HG03095 (cell line): ENCODE measurements at regions not wholly inside any gene's neighbourhood (a gene's known extent, or its start where the extent isn't known, plus 50 kb on each side); places are given as distances from the start of the nearest gene placed in this dataset.

ENCODE experiments used
- ATAC-seq: cut with Tn5 transposase; IDR thresholded peaks from one replicate; pipeline ENCODE4 v1.9.1; 2021; ENCODE audit warnings: moderate library complexity; ENCODE audit not compliant: unreplicated experiment

- no peak for ATAC-seq
Observed at GRCh38 chr2:19141234-19142004, 217.0 kb downstream of the OSR1 start.

- ATAC-seq: no peak
Observed at GRCh38 chr2:19140463-19141208, 217.8 kb downstream of the OSR1 start.

- no peak for ATAC-seq
Observed at GRCh38 chr2:19139386-19139785, 219.0 kb downstream of the OSR1 start.

GRCh38 chr2:19138264-19138825, 220.1 kb downstream of the OSR1 start:
- ATAC-seq: no peak

- no peak for ATAC-seq
Observed at GRCh38 chr2:19137433-19137832, 221.0 kb downstream of the OSR1 start.

GRCh38 chr2:19132967-19133366, 225.5 kb downstream of the OSR1 start:
- no peak for ATAC-seq

GRCh38 chr2:19131871-19132270, 226.6 kb downstream of the OSR1 start:
- ATAC-seq: no peak

- ATAC-seq: no peak
Observed at GRCh38 chr2:19128148-19128547, 230.3 kb downstream of the OSR1 start.

- ATAC-seq: no peak
Observed at GRCh38 chr2:19127616-19128015, 230.8 kb downstream of the OSR1 start.

GRCh38 chr2:19125901-19126680, 232.3 kb downstream of the OSR1 start:
- ATAC-seq: no peak

- no peak for ATAC-seq
Observed at GRCh38 chr2:19124135-19124534, 234.3 kb downstream of the OSR1 start.

GRCh38 chr2:19123556-19123955, 234.9 kb downstream of the OSR1 start:
- no peak for ATAC-seq

- no peak for ATAC-seq
Observed at GRCh38 chr2:19122220-19122619, 236.2 kb downstream of the OSR1 start.

- no peak for ATAC-seq
Observed at GRCh38 chr2:19120941-19121750, 237.3 kb downstream of the OSR1 start.

GRCh38 chr2:19120181-19120580, 238.2 kb downstream of the OSR1 start:
- ATAC-seq: no peak

GRCh38 chr2:19119326-19120001, 239.0 kb downstream of the OSR1 start:
- no peak for ATAC-seq

GRCh38 chr2:19116918-19117317, 241.5 kb downstream of the OSR1 start:
- ATAC-seq: no peak

- no peak for ATAC-seq
Observed at GRCh38 chr2:19114754-19115231, 243.6 kb downstream of the OSR1 start.

- ATAC-seq: no peak
Observed at GRCh38 chr2:19114126-19114525, 244.3 kb downstream of the OSR1 start.

GRCh38 chr2:19111354-19111753, 247.1 kb downstream of the OSR1 start:
- ATAC-seq: no peak
